SK-N-SH (cell line): ENCODE measurements at regions not wholly inside any gene's neighbourhood (a gene's known extent, or its start where the extent isn't known, plus 50 kb on each side); places are given as distances from the start of the nearest gene placed in this dataset.

Experiments
- CTCF ChIA-PET: fragments of 300-600, 350-600 bp; formaldehyde crosslinking; extraction: SDS; loops from one replicate; lab custom pipeline; 2021; lab: Yijun Ruan, JAX
- POLR2A ChIA-PET: fragments of 350-600 bp; sonication (Branson Sonifier 250); formaldehyde crosslinking; extraction: SDS; loops from one replicate; lab custom pipeline; 2020; ENCODE audit warnings: antibody characterized with exemption, inconsistent platforms; lab: Yijun Ruan, JAX
- DNase-seq: peaks from one replicate; pipeline ENCODE4 v3.0.0; 2012
- H2AFZ ChIP-seq: fragments of 200-600 bp; sonication (generic); 2 replicates; pipeline ENCODE4 v1.8.1; 2016; ENCODE audit warnings: antibody characterized with exemption, mild to moderate bottlenecking, low read depth
- H3F3A ChIP-seq: fragments of 200-600 bp; sonication (generic); replicated peaks from 2 replicates; pipeline ENCODE3; 2016; ENCODE audit warnings: antibody characterized with exemption, mild to moderate bottlenecking; ENCODE audit not compliant: insufficient read depth
- H3K27ac ChIP-seq, 2 experiments: fragments of 200-500 bp in 1 of 2; fragments of 200-600 bp in 1 of 2; sonication (Bioruptor generic) in 1 of 2; sonication (generic), shearing (Covaris generic) in 1 of 2; 2 replicates each; pipeline versions ENCODE4 v1.5.1 to v1.6.1; 2014 to 2016; ENCODE audit warnings: low read depth in 2 of 2, inconsistent platforms in 1 of 2, low read length in 1 of 2, mild to moderate bottlenecking in 1 of 2, mixed read lengths in 1 of 2
- H3K27me3 ChIP-seq: fragments of 200-600 bp; sonication (generic), shearing (Covaris generic); 2 replicates; pipeline ENCODE4 v1.6.1; 2016; ENCODE audit warnings: mixed run types; ENCODE audit not compliant: insufficient read depth
- H3K36me3 ChIP-seq, 2 experiments: fragments of 200-500 bp in 1 of 2; fragments of 200-600 bp in 1 of 2; sonication (Bioruptor generic) in 1 of 2; sonication (generic) in 1 of 2; replicated peaks in 1 of 2; 2 replicates each; pipeline versions ENCODE3 to v1.5.1; 2014 to 2016; ENCODE audit warnings: low read length in 1 of 2, mild to moderate bottlenecking in 1 of 2; ENCODE audit not compliant: insufficient read depth in 2 of 2, control insufficient read depth in 1 of 2
- H3K4me1 ChIP-seq, 2 experiments: fragments of 200-500 bp in 1 of 2; fragments of 200-600 bp in 1 of 2; sonication (Bioruptor generic) in 1 of 2; sonication (generic), shearing (Covaris generic) in 1 of 2; 2 replicates each; pipeline versions ENCODE4 v1.5.1 to v1.6.1; 2014 to 2016; ENCODE audit warnings: low read depth in 1 of 2, low read length in 1 of 2, mixed run types in 1 of 2; ENCODE audit not compliant: insufficient read depth in 2 of 2, control insufficient read depth in 1 of 2
- H3K4me2 ChIP-seq: fragments of 200-600 bp; sonication (generic), shearing (Covaris generic); 2 replicates; pipeline ENCODE4 v1.6.1; 2017; ENCODE audit warnings: mixed run types
- H3K4me3 ChIP-seq, 2 experiments: fragments of 200-500 bp in 1 of 2; fragments of 200-600 bp in 1 of 2; sonication (Bioruptor generic) in 1 of 2; sonication (generic), shearing (Covaris generic) in 1 of 2; 2 replicates each; pipeline versions ENCODE4 v1.5.1 to v1.8.1; 2014 to 2016; ENCODE audit warnings: low read depth in 2 of 2, inconsistent platforms in 1 of 2, low read length in 1 of 2, mild to moderate bottlenecking in 1 of 2, mixed read lengths in 1 of 2, moderate library complexity in 1 of 2
- H3K79me2 ChIP-seq: fragments of 200-600 bp; sonication (generic); 2 replicates; pipeline ENCODE4 v1.8.1; 2017; ENCODE audit warnings: mild to moderate bottlenecking; ENCODE audit not compliant: insufficient read depth
- H3K9ac ChIP-seq: fragments of 200-600 bp; sonication (generic); 2 replicates; pipeline ENCODE4 v1.6.1; 2017; ENCODE audit warnings: mixed run types
- H3K9me2 ChIP-seq: fragments of 200-600 bp; sonication (generic); 2 replicates; pipeline ENCODE4 v1.6.1; 2017; ENCODE audit warnings: mixed run types
- H3K9me3 ChIP-seq: fragments of 200-600 bp; sonication (generic); 2 replicates; pipeline ENCODE4 v1.6.1; 2017; ENCODE audit warnings: mixed run types, mild to moderate bottlenecking, moderate library complexity
- H4K20me1 ChIP-seq: fragments of 200-600 bp; sonication (generic); 2 replicates; pipeline ENCODE4 v1.6.1; 2017; ENCODE audit warnings: mild to moderate bottlenecking, mixed run types; ENCODE audit not compliant: insufficient read depth
- CHD2 ChIP-seq: fragments of 150-350 bp; IDR thresholded peaks from 2 replicates; pipeline ENCODE4 v1.6.1; 2018; ENCODE audit warnings: low read length; ENCODE audit not compliant: partially characterized antibody
- EZH2phosphoT487 ChIP-seq: fragments of 200-600 bp; sonication (generic); IDR thresholded peaks from 2 replicates; pipeline ENCODE4 v1.6.1; 2017; ENCODE audit warnings: low read depth, mixed run types, mild to moderate bottlenecking, antibody characterized with exemption, moderate library complexity, borderline replicate concordance
- FOSL2 ChIP-seq: IDR thresholded peaks from 2 replicates; pipeline ENCODE4 v1.4.0; 2012; ENCODE audit warnings: low read depth, mild to moderate bottlenecking, moderate library complexity, borderline replicate concordance
- FOXJ3 ChIP-seq: sonication (generic); formaldehyde crosslinking; IDR thresholded peaks from 2 replicates; pipeline ENCODE4 v1.5.1; 2020; ENCODE audit warnings: mild to moderate bottlenecking, missing genetic modification reagents
- GATA2 ChIP-seq: sonication (generic); formaldehyde crosslinking; IDR thresholded peaks from 2 replicates; pipeline ENCODE4 v1.5.0; 2020; ENCODE audit warnings: mild to moderate bottlenecking, missing genetic modification reagents
- NFIC ChIP-seq: IDR thresholded peaks from 2 replicates; pipeline ENCODE4 v1.4.0; 2012; ENCODE audit warnings: borderline replicate concordance
- POLR2AphosphoS5 ChIP-seq: IDR thresholded peaks from 2 replicates; pipeline ENCODE4 v1.6.1; 2012; ENCODE audit warnings: low read depth, low read length
- RAD21 ChIP-seq: IDR thresholded peaks from 2 replicates; pipeline ENCODE4 v1.6.1; 2012; ENCODE audit warnings: mild to moderate bottlenecking, low read length
- SIN3A ChIP-seq: IDR thresholded peaks from 2 replicates; pipeline ENCODE4 v1.6.1; 2012; ENCODE audit warnings: low read depth, mild to moderate bottlenecking, low read length, moderate library complexity, borderline replicate concordance
- TAF1 ChIP-seq: IDR thresholded peaks from 2 replicates; pipeline ENCODE4 v1.6.1; 2012; ENCODE audit warnings: low read depth, mild to moderate bottlenecking, low read length, moderate library complexity, borderline replicate concordance
- TEAD4 ChIP-seq: IDR thresholded peaks from 2 replicates; pipeline ENCODE4 v1.4.0; 2012; ENCODE audit warnings: mild to moderate bottlenecking, borderline replicate concordance; ENCODE audit not compliant: insufficient read depth
- WGBS: methylation state at CpG from one replicate; pipeline ENCODE4 v1.1.6; 2017; ENCODE audit warnings: low lambda C conversion rate; 5-methylcytosine and 5-hydroxymethylcytosine counted together
- TF ChIP-seq, protein P1 (sequence below): fragments of 150-350 bp; IDR thresholded peaks from 2 replicates; pipeline ENCODE4 v1.6.1; 2016; ENCODE audit warnings: mild to moderate bottlenecking, low read depth, low read length
- TF ChIP-seq, protein P2 (sequence below): IDR thresholded peaks from 2 replicates; pipeline ENCODE4 v1.4.0; 2012; ENCODE audit warnings: low read depth, borderline replicate concordance
- TF ChIP-seq, protein P3 (sequence below): fragments of 150-350 bp; IDR thresholded peaks from 2 replicates; pipeline ENCODE4 v1.6.1; 2017; ENCODE audit warnings: antibody characterized with exemption, low read length, low read depth, borderline replicate concordance
- TF ChIP-seq, protein P4 (sequence below): IDR thresholded peaks from 2 replicates; pipeline ENCODE4 v1.6.1; 2012; ENCODE audit warnings: mild to moderate bottlenecking, low read depth, low read length, moderate library complexity

DNA sequence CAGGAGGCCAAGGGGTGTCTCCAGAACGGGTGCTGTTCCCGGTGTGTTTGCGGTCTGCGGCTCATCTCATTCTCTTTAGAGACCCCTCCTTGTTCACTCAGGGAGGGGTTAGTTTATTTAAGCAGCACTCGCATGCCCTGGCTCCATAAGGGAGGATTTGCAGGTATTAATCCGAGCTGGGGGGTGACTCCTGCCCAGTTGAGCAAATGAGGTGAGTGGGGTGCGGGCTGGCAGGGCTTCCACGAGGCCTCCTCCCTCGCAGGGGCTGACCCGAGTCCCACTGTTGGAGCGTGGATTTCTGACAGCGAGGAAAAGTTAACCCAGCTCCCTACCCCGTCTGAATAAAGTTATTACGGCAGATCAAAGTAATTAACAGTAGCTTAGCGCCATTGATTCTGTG is 371.8 kb upstream of the SALL3 start:
- no peaks in the 10 kb centered on the region for H3F3A ChIP-seq
- H3K4me1 ChIP-seq = no peaks in the 10 kb centered on the region
- H2AFZ ChIP-seq = no peak overlapping the region
- H3K4me2 ChIP-seq = no peak overlapping the region
- POLR2A ChIA-PET = no interaction called here
- H3K79me2 ChIP-seq = no peaks in the 10 kb centered on the region
- CTCF ChIA-PET = no interaction called here
- no peaks in the 10 kb centered on the region for H4K20me1 ChIP-seq
- no peak overlapping the region for H3K27ac ChIP-seq
- peaks cover 6% of the 10 kb centered on the region; the same call in 1 of the 2 replicates for H3K27me3 ChIP-seq
- H3K9me2 ChIP-seq = no peaks in the 10 kb centered on the region
- no peaks in the 10 kb centered on the region for H3K9me3 ChIP-seq
- DNase-seq = no peak
- 15% methylated on average over 13 of the region's 15 CpGs for WGBS
- no peak overlapping the region for H3K4me3 ChIP-seq
- H3K36me3 ChIP-seq = no peaks in the 10 kb centered on the region
- no peak overlapping the region for H3K9ac ChIP-seq
- no peak for TF ChIP-seq RAD21
- no peak for TF ChIP-seq FOXJ3 (CRISPR knock-in tag)
- no peak for TF ChIP-seq FOSL2
- TF ChIP-seq TEAD4 = no peak
- no peak for TF ChIP-seq SIN3A
- TF ChIP-seq GATA2 (CRISPR knock-in tag) = no peak
- no peak for TF ChIP-seq EZH2phosphoT487

DNA sequence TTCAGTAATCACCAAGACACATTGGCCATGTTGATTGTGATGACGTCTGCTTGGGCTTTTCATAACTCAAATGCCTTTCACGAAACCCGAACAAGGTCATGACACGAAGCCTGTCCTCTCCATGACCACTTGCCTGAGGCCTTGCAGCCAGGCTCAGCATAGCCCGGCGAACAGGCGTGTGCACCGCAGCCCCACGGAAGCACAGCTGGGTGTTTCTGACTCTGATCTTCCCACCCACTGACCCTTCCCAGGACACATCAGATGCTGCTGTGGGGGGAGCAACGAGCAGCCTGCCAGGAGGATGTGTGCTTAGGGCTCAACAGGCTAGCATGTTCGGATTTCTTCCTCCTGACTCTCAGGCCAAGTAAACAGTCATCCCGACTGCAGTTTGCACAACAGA is 369.4 kb upstream of the SALL3 start:
- no peaks in the 10 kb centered on the region for H4K20me1 ChIP-seq
- H3K9me2 ChIP-seq = no peaks in the 10 kb centered on the region
- no peak overlapping the region for H3K4me3 ChIP-seq
- H3K79me2 ChIP-seq = no peaks in the 10 kb centered on the region
- no peaks in the 10 kb centered on the region for H3K36me3 ChIP-seq
- no peak overlapping the region for H3K4me2 ChIP-seq
- H3K9ac ChIP-seq = no peak overlapping the region
- TF ChIP-seq FOSL2 = no peak
- TF ChIP-seq RAD21 = no peak
- TF ChIP-seq POLR2AphosphoS5 = no peak
- TF ChIP-seq CHD2 = no peak
- TF ChIP-seq, all 33 proteins: peak for 0
- no peak for DNase-seq
- Histone ChIP-seq H3K4me1 (no peaks in the 10 kb centered on the region), H2AFZ (no peak overlapping the region), H3F3A (no peaks in the 10 kb centered on the region), H3K27ac (no peak overlapping the region), H3K27me3 (no peaks in the 10 kb centered on the region), H3K9me3 (no peaks in the 10 kb centered on the region)
- WGBS = 4% methylated on average over 12 of the region's 12 CpGs
- ChIA-PET CTCF (no interaction called here), POLR2A (no interaction called here)

DNA sequence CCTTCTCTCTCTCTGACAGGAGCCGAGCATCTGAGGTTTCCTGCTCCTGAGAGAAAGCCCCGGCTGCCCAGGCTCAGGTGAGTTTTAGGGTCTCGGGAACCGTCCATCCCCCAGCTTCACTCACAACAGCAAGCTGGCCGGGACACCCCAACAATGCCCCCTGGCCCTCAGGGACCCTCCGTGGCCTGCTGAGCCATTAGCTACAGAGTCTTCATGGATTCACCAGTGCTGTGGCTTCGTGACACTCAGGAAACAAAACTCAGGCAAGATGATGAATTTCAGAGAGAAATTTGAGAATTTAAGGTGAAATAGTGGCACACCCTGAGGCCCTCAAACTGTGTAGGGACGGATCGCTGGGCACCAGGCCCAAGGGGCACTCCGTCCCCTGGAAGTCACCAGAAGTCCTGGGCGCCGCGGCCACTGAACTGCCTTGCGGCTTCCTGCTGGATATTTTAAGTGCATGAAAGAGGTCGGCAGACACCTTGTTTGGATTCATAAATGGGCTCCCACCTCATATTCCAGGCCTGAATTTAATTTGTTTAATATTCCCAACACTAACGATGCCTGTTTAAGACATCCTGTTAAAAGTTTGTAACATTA is 368.3 kb upstream of the SALL3 start:
- ChIA-PET CTCF (no interaction called here), POLR2A (no interaction called here)
- H3K9me2 ChIP-seq = no peaks in the 10 kb centered on the region
- H3K4me3 ChIP-seq = no peak overlapping the region
- H3K4me2 ChIP-seq = no peak overlapping the region
- H3K9me3 ChIP-seq = no peaks in the 10 kb centered on the region
- no peaks in the 10 kb centered on the region for H3K4me1 ChIP-seq
- no peak overlapping the region for H2AFZ ChIP-seq
- H3K27ac ChIP-seq = no peak overlapping the region
- no peaks in the 10 kb centered on the region for H3K79me2 ChIP-seq
- H4K20me1 ChIP-seq = no peaks in the 10 kb centered on the region
- no peak overlapping the region for H3K9ac ChIP-seq
- DNase-seq = no peak
- 1% methylated on average over 9 of the region's 16 CpGs for WGBS
- H3F3A ChIP-seq = no peaks in the 10 kb centered on the region
- H3K36me3 ChIP-seq = no peaks in the 10 kb centered on the region
- no peaks in the 10 kb centered on the region for H3K27me3 ChIP-seq
- TF ChIP-seq, protein P1, sequence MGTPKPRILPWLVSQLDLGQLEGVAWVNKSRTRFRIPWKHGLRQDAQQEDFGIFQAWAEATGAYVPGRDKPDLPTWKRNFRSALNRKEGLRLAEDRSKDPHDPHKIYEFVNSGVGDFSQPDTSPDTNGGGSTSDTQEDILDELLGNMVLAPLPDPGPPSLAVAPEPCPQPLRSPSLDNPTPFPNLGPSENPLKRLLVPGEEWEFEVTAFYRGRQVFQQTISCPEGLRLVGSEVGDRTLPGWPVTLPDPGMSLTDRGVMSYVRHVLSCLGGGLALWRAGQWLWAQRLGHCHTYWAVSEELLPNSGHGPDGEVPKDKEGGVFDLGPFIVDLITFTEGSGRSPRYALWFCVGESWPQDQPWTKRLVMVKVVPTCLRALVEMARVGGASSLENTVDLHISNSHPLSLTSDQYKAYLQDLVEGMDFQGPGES = no peak
- TF ChIP-seq NFIC (no peak), POLR2AphosphoS5 (no peak), TAF1 (no peak)
- TF ChIP-seq, protein P2, sequence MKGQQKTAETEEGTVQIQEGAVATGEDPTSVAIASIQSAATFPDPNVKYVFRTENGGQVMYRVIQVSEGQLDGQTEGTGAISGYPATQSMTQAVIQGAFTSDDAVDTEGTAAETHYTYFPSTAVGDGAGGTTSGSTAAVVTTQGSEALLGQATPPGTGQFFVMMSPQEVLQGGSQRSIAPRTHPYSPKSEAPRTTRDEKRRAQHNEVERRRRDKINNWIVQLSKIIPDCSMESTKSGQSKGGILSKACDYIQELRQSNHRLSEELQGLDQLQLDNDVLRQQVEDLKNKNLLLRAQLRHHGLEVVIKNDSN = no peak
- TF ChIP-seq, protein P3, sequence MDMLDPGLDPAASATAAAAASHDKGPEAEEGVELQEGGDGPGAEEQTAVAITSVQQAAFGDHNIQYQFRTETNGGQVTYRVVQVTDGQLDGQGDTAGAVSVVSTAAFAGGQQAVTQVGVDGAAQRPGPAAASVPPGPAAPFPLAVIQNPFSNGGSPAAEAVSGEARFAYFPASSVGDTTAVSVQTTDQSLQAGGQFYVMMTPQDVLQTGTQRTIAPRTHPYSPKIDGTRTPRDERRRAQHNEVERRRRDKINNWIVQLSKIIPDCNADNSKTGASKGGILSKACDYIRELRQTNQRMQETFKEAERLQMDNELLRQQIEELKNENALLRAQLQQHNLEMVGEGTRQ = no peak
- TF ChIP-seq, protein P4, sequence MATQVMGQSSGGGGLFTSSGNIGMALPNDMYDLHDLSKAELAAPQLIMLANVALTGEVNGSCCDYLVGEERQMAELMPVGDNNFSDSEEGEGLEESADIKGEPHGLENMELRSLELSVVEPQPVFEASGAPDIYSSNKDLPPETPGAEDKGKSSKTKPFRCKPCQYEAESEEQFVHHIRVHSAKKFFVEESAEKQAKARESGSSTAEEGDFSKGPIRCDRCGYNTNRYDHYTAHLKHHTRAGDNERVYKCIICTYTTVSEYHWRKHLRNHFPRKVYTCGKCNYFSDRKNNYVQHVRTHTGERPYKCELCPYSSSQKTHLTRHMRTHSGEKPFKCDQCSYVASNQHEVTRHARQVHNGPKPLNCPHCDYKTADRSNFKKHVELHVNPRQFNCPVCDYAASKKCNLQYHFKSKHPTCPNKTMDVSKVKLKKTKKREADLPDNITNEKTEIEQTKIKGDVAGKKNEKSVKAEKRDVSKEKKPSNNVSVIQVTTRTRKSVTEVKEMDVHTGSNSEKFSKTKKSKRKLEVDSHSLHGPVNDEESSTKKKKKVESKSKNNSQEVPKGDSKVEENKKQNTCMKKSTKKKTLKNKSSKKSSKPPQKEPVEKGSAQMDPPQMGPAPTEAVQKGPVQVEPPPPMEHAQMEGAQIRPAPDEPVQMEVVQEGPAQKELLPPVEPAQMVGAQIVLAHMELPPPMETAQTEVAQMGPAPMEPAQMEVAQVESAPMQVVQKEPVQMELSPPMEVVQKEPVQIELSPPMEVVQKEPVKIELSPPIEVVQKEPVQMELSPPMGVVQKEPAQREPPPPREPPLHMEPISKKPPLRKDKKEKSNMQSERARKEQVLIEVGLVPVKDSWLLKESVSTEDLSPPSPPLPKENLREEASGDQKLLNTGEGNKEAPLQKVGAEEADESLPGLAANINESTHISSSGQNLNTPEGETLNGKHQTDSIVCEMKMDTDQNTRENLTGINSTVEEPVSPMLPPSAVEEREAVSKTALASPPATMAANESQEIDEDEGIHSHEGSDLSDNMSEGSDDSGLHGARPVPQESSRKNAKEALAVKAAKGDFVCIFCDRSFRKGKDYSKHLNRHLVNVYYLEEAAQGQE = no peak
